Lower lobe of right lung (tissue), 2 donors: ENCODE measurements at regions not wholly inside any gene's neighbourhood (a gene's known extent, or its start where the extent isn't known, plus 50 kb on each side); places are given as distances from the start of the nearest gene placed in this dataset.

ENCODE experiments used
- ATAC-seq, 2 donors: fragments of 200-7000 bp; cut with Tn5 transposase; one replicate each; pipeline ENCODE4 v1.9.1; 2020 to 2022; ENCODE audit warnings: mild to moderate bottlenecking in 2 of 2, moderate library complexity in 2 of 2
- DNase-seq: peaks from one replicate; pipeline ENCODE4 v3.0.0-alpha.2; 2020
- H3K27ac ChIP-seq: fragments of 200-600 bp; one replicate; pipeline ENCODE4 v1.8.0; 2022
- H3K27me3 ChIP-seq: fragments of 200-600 bp; one replicate; pipeline ENCODE4 v1.8.0; 2022; ENCODE audit warnings: low read depth
- H3K36me3 ChIP-seq: fragments of 200-600 bp; one replicate; pipeline ENCODE4 v1.8.0; 2022; ENCODE audit warnings: mild to moderate bottlenecking
- H3K4me1 ChIP-seq: fragments of 200-600 bp; one replicate; pipeline ENCODE4 v1.8.0; 2022
- H3K4me3 ChIP-seq: fragments of 200-600 bp; one replicate; pipeline ENCODE4 v1.8.0; 2022; ENCODE audit warnings: mild to moderate bottlenecking
- H3K9me3 ChIP-seq: fragments of 200-600 bp; one replicate; pipeline ENCODE4 v1.8.0; 2022
- intact Hi-C: fragments of 100-400 bp; cut with DNase I; formaldehyde crosslinking; loops from one replicate; pipeline ENCODE4 v1.11.0; 2022
- TF ChIP-seq, protein P1 (sequence below): fragments of 200-600 bp; IDR thresholded peaks from one replicate; pipeline ENCODE4 v1.8.0; 2022; ENCODE audit warnings: antibody characterized with exemption, mild to moderate bottlenecking
- donor health status: DM: no; HTN: yes; CAD: no; lungs with severe emphysema.

DNA sequence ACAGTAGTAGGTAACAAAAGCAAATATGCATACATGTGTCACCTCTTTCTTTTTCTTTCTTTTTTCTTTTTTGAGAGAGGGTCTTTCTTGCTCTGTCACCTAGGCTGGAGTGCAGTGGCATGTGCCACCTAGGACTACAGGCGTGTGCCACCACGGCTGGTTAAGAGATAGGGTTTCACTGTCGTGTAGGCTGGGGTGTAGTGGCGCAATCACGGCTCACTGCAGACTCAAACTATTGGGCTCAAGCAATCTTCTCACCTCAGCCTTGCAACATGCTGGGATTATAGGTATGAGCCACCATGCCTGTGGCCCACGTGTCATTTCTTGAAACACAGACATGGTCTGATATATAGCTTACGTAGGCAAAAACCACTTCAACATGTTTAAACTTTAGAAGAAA is 397.7 kb upstream of the PMFBP1 start:
- intact Hi-C loops = no loop called here
- TF ChIP-seq, protein P1, sequence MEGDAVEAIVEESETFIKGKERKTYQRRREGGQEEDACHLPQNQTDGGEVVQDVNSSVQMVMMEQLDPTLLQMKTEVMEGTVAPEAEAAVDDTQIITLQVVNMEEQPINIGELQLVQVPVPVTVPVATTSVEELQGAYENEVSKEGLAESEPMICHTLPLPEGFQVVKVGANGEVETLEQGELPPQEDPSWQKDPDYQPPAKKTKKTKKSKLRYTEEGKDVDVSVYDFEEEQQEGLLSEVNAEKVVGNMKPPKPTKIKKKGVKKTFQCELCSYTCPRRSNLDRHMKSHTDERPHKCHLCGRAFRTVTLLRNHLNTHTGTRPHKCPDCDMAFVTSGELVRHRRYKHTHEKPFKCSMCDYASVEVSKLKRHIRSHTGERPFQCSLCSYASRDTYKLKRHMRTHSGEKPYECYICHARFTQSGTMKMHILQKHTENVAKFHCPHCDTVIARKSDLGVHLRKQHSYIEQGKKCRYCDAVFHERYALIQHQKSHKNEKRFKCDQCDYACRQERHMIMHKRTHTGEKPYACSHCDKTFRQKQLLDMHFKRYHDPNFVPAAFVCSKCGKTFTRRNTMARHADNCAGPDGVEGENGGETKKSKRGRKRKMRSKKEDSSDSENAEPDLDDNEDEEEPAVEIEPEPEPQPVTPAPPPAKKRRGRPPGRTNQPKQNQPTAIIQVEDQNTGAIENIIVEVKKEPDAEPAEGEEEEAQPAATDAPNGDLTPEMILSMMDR = no peak
- Histone ChIP-seq H3K27me3 (no peaks in the 10 kb centered on the region), H3K9me3 (no peaks in the 10 kb centered on the region), H3K36me3 (no peaks in the 10 kb centered on the region), H3K4me1 (no peaks in the 10 kb centered on the region), H3K27ac (no peak overlapping the region), H3K4me3 (no peak overlapping the region)
- DNase-seq (no peak), ATAC-seq (no peak)

DNA sequence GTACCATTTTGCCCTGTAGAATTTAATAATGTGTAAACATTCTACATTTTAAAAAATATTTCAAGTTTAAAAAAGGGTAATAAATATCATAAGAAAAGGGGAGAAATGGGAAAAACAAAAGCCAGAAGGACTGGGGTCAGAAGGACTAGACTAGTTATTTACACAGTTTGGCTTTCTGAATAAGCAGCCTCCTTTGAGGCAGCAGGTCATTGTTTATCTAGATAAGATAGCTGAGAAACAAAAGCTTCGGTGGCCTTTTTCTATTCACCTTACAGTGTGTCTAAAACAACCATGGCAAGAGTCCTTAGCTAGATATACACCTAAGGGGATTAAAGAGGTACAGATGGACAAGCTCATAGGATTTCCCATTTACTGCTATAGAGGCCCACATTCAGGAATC is 396.5 kb upstream of the PMFBP1 start:
- DNase-seq (no peak), ATAC-seq (no peak)
- intact Hi-C loops = no loop called here
- no peaks in the 10 kb centered on the region for H3K27me3 ChIP-seq
- TF ChIP-seq, protein P1 = no peak
- H3K4me3 ChIP-seq = no peak overlapping the region
- no peak overlapping the region for H3K27ac ChIP-seq
- no peaks in the 10 kb centered on the region for H3K36me3 ChIP-seq
- no peaks in the 10 kb centered on the region for H3K9me3 ChIP-seq
- H3K4me1 ChIP-seq = no peaks in the 10 kb centered on the region

DNA sequence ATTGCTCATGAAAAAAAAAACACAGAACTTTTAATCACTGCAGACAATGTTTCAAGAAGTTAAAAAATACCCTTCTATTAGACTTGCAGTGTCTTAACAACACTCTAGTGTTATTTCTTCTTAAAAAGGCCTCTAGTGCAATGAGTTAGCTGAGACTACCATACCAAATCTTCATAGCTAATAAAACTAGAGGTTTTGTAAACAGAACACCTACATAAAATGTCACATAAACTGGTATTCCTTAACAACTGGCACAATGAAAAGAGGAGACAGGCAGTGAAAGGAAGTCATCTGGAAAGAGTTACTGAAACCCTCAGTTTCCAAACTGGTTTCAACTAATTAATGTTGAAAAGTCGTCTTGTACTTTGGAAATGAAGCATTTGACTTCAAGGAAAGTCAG is 394.2 kb upstream of the PMFBP1 start:
- TF ChIP-seq, protein P1 = no peak
- no peaks in the 10 kb centered on the region for H3K4me1 ChIP-seq
- ATAC-seq (no peak), DNase-seq (no peak)
- intact Hi-C loops = no loop called here
- no peaks in the 10 kb centered on the region for H3K27me3 ChIP-seq
- no peak overlapping the region for H3K4me3 ChIP-seq
- no peaks in the 10 kb centered on the region for H3K36me3 ChIP-seq
- no peaks in the 10 kb centered on the region for H3K9me3 ChIP-seq
- H3K27ac ChIP-seq = no peak overlapping the region

DNA sequence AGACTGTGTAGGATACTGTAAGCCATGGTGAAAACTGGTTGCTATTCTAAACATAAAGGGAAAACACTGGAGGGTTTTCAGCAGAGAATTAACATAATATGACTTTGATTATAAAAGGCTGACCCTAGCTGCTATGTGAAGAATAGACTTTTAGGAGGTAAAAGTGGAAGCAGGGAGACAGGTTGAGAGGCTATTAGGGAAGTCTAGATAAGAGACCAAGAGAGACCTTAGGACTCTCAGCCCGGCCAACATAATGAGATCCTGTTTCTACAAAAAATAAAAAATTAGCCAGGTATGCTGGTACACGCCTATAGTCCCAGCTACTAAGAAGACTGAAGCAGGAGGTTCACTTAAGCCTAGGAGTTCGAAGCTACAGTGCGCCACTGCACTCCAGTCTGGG is 393.2 kb upstream of the PMFBP1 start:
- H3K36me3 ChIP-seq = no peaks in the 10 kb centered on the region
- H3K4me3 ChIP-seq = no peak overlapping the region
- no peaks in the 10 kb centered on the region for H3K27me3 ChIP-seq
- H3K4me1 ChIP-seq = no peaks in the 10 kb centered on the region
- TF ChIP-seq, protein P1 = no peak
- H3K9me3 ChIP-seq = no peaks in the 10 kb centered on the region
- no peak overlapping the region for H3K27ac ChIP-seq
- intact Hi-C loops = no loop called here
- DNase-seq = no peak
- no peak for ATAC-seq

DNA sequence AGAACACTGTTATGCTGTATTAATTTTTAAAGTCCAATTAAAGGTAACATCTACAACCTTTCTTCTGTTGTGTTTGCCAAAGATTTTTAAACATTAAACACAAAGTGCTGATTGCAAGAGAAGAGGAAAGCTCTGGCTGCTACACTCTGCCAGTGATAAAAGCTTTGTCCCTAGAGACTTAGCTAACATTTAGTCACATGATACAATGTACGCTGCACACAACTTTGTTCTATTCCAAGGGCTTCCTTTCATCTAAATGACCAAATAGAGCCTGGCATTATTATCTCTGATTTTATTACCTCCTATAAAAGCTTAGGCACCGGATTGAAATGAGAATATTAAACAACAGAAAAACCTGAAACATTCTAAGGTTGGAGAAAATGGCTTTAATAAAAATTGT is 388.7 kb upstream of the PMFBP1 start:
- H3K27ac ChIP-seq = no peak overlapping the region
- no peaks in the 10 kb centered on the region for H3K9me3 ChIP-seq
- DNase-seq (no peak), ATAC-seq (no peak)
- TF ChIP-seq, protein P1 = no peak
- intact Hi-C loops = no loop called here
- no peaks in the 10 kb centered on the region for H3K36me3 ChIP-seq
- no peaks in the 10 kb centered on the region for H3K27me3 ChIP-seq
- H3K4me3 ChIP-seq = no peak overlapping the region
- no peaks in the 10 kb centered on the region for H3K4me1 ChIP-seq

DNA sequence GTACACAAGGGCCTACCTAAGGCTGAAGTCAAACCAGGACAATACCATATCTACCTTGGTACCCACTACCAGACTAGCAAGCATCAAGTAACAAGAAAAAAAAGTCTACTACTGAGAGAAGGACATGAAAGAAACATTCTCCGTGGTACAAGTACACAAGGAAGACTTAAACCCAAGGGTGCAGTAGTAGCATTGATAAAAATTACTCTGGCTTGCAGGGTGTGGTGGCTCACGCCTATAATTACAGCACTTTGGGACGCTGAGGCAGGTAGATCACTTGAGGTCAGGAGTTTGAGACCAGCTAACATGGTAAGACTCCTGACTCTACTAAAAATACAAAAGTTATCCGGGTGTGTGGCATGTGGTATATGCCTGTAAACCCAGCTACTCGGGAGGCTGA is 386.5 kb upstream of the PMFBP1 start:
- H3K4me1 ChIP-seq = no peaks in the 10 kb centered on the region
- no peak overlapping the region for H3K27ac ChIP-seq
- DNase-seq (no peak), ATAC-seq (no peak)
- H3K36me3 ChIP-seq = no peaks in the 10 kb centered on the region
- no peaks in the 10 kb centered on the region for H3K27me3 ChIP-seq
- intact Hi-C loops = no loop called here
- no peak overlapping the region for H3K4me3 ChIP-seq
- TF ChIP-seq, protein P1 = no peak
- H3K9me3 ChIP-seq = no peaks in the 10 kb centered on the region
